GM12878 (cell line): ENCODE measurements at regions not wholly inside any gene's neighbourhood (a gene's known extent, or its start where the extent isn't known, plus 50 kb on each side); places are given as distances from the start of the nearest gene placed in this dataset.

Experiments
- ATAC-seq: fragments of 200-7000 bp; cut with Tn5 transposase; 3 replicates; pipeline ENCODE4 v1.9.1; 2020; ENCODE audit warnings: mild to moderate bottlenecking, moderate library complexity
- BruUV-seq: library from RNA; stranded (reverse); fragments of 400-500 nt; replicated peaks from 2 replicates; lab custom pipeline; 2021; lab: Mats Ljungman, UMichigan
- CTCF ChIA-PET: fragments of 300-600 bp; sonication (Branson Sonifier 250); formaldehyde crosslinking; extraction: SDS; loops from one replicate; lab custom pipeline; 2021; ENCODE audit warnings: inconsistent platforms; lab: Yijun Ruan, JAX
- POLR2A ChIA-PET: fragments of 350-600 bp; formaldehyde crosslinking; extraction: SDS; loops from one replicate; lab custom pipeline; 2021; ENCODE audit warnings: inconsistent platforms; lab: Charles Lee
- RAD21 ChIA-PET: fragments of 300-600 bp; sonication (Branson Sonifier 250); formaldehyde crosslinking; loops from one replicate; lab custom pipeline; 2023; ENCODE audit warnings: antibody characterized with exemption; ENCODE audit not compliant: unreplicated experiment; lab: Charles Lee
- SMC1A ChIA-PET: fragments of 300-600 bp; sonication (Branson Sonifier 250); formaldehyde crosslinking; loops from one replicate; lab custom pipeline; 2023; ENCODE audit not compliant: unreplicated experiment, uncharacterized antibody; lab: Charles Lee
- DNase-seq: peaks from one replicate; pipeline ENCODE4 v3.0.0-alpha.2; 2011; ENCODE audit warnings: low read depth, low spot score
- FAIRE-seq: peaks from 3 replicates; lab custom pipeline; 2011; peaks lifted over from hg19 to GRCh38; lab: Jason Lieb, UNC
- H2AFZ ChIP-seq: 2 replicates; pipeline ENCODE4 v1.6.0; 2011; ENCODE audit warnings: low read depth, low read length, control low read depth; ENCODE audit not compliant: control insufficient read depth
- H3K27ac ChIP-seq: 2 replicates; pipeline ENCODE4 v1.5.1; 2011; ENCODE audit warnings: control low read depth; ENCODE audit not compliant: control insufficient read depth, insufficient read depth
- H3K27me3 ChIP-seq, 2 experiments: replicated peaks in 1 of 2; 2 replicates each; pipeline versions ENCODE4 v1.6.0 to v1.6.1; 2011; ENCODE audit warnings: low read length in 1 of 2; ENCODE audit not compliant: control insufficient read depth in 2 of 2, insufficient read depth in 2 of 2
- H3K36me3 ChIP-seq, 2 experiments: 2 replicates each; pipeline ENCODE4 v1.5.1; 2011; ENCODE audit warnings: low read length in 1 of 2; ENCODE audit not compliant: control insufficient read depth in 2 of 2, insufficient read depth in 2 of 2
- H3K4me1 ChIP-seq: 2 replicates; pipeline ENCODE4 v1.6.1; 2011; ENCODE audit warnings: mild to moderate bottlenecking, low read length, moderate library complexity, mixed read lengths; ENCODE audit not compliant: control insufficient read depth, insufficient read depth
- H3K4me2 ChIP-seq: 2 replicates; pipeline ENCODE4 v1.6.0; 2011; ENCODE audit warnings: control low read depth; ENCODE audit not compliant: control insufficient read depth, insufficient read depth
- H3K4me3 ChIP-seq: fragments of 200-600 bp; sonication (generic); 2 replicates; pipeline ENCODE4 v1.5.1; 2016
- H3K79me2 ChIP-seq: 2 replicates; pipeline ENCODE4 v1.6.0; 2011; ENCODE audit warnings: low read length; ENCODE audit not compliant: control insufficient read depth, insufficient read depth
- H3K9ac ChIP-seq: 2 replicates; pipeline ENCODE4 v1.8.0; 2011; ENCODE audit warnings: low read length, control low read depth, mixed read lengths; ENCODE audit not compliant: control insufficient read depth, insufficient read depth
- H3K9me3 ChIP-seq: replicated peaks from 3 replicates; pipeline ENCODE4 v1.5.1; 2011; ENCODE audit warnings: mild to moderate bottlenecking, low read length; ENCODE audit not compliant: control insufficient read depth, insufficient read depth
- H4K20me1 ChIP-seq: 2 replicates; pipeline ENCODE4 v1.6.0; 2011; ENCODE audit not compliant: control insufficient read depth, insufficient read depth
- ATF7 ChIP-seq: fragments of 450-650 bp; IDR thresholded peaks from 2 replicates; pipeline ENCODE4 v1.6.1; 2016; ENCODE audit warnings: low read depth, mild to moderate bottlenecking
- CREM ChIP-seq: IDR thresholded peaks from 2 replicates; pipeline ENCODE4 v1.6.1; 2014; ENCODE audit warnings: antibody characterized with exemption, low read depth
- EED ChIP-seq: sonication (generic); IDR thresholded peaks from 2 replicates; pipeline ENCODE4 v1.6.1; 2016; ENCODE audit warnings: antibody characterized with exemption, low read depth
- GATAD2B ChIP-seq: fragments of 450-650 bp; conservative IDR thresholded peaks from 2 replicates; pipeline ENCODE4 v1.6.1; 2017; ENCODE audit warnings: low read depth, mild to moderate bottlenecking, moderate library complexity
- HDGF ChIP-seq: fragments of 450-650 bp; IDR thresholded peaks from 2 replicates; pipeline ENCODE4 v1.6.1; 2016; ENCODE audit warnings: antibody characterized with exemption
- IKZF1 ChIP-seq: fragments of 450-650 bp; conservative IDR thresholded peaks from 2 replicates; pipeline ENCODE4 v1.6.1; 2017; ENCODE audit warnings: antibody characterized with exemption, mild to moderate bottlenecking
- JUND ChIP-seq: IDR thresholded peaks from 2 replicates; pipeline ENCODE4 v1.6.1; 2012; ENCODE audit warnings: low read depth, mild to moderate bottlenecking, low read length, improper control_type of control experiment, moderate library complexity
- KAT2A ChIP-seq: conservative IDR thresholded peaks from 2 replicates; pipeline ENCODE4 v1.6.1; 2011; ENCODE audit warnings: low read depth, low read length; ENCODE audit not compliant: control insufficient read depth
- KDM1A ChIP-seq: fragments of 200-600 bp; sonication (generic); IDR thresholded peaks from 2 replicates; pipeline ENCODE4 v1.6.1; 2016; ENCODE audit warnings: borderline replicate concordance
- MXI1 ChIP-seq: fragments of 150-350 bp; IDR thresholded peaks from 2 replicates; pipeline ENCODE4 v1.6.1; 2011; ENCODE audit warnings: low read depth, mild to moderate bottlenecking, inconsistent platforms, low read length, improper control_type of control experiment
- NBN ChIP-seq: fragments of 450-650 bp; IDR thresholded peaks from 2 replicates; pipeline ENCODE4 v1.6.1; 2016
- NFIC ChIP-seq: IDR thresholded peaks from 2 replicates; pipeline ENCODE4 v1.6.1; 2012; ENCODE audit warnings: low read depth, mild to moderate bottlenecking, inconsistent platforms, low read length, moderate library complexity
- NFXL1 ChIP-seq: fragments of 450-650 bp; IDR thresholded peaks from 2 replicates; pipeline ENCODE4 v1.6.1; 2017; ENCODE audit warnings: antibody characterized with exemption, mild to moderate bottlenecking, borderline replicate concordance
- RAD51 ChIP-seq: fragments of 450-650 bp; IDR thresholded peaks from 2 replicates; pipeline ENCODE4 v1.6.1; 2016; ENCODE audit warnings: moderate library complexity, mild to moderate bottlenecking, inconsistent platforms
- RELB ChIP-seq: fragments of 450-650 bp; IDR thresholded peaks from 2 replicates; pipeline ENCODE4 v1.6.1; 2017; ENCODE audit warnings: low read depth, mild to moderate bottlenecking, moderate library complexity
- SUZ12 ChIP-seq: fragments of 200-600 bp; sonication (generic); IDR thresholded peaks from one replicate; pipeline ENCODE4 v1.6.1; 2018; ENCODE audit warnings: antibody characterized with exemption, mild to moderate bottlenecking; ENCODE audit not compliant: unreplicated experiment
- WRNIP1 ChIP-seq: IDR thresholded peaks from 2 replicates; pipeline ENCODE4 v1.6.1; 2011; ENCODE audit warnings: low read depth, low read length, improper control_type of control experiment, borderline replicate concordance
- ZNF384 ChIP-seq: IDR thresholded peaks from 2 replicates; pipeline ENCODE4 v1.6.1; 2012; ENCODE audit warnings: low read depth, mild to moderate bottlenecking, low read length, improper control_type of control experiment, borderline replicate concordance
- WGBS: methylation state at CpG from one replicate; pipeline ENCODE4 v1.1.6; 2016; ENCODE audit warnings: low lambda C conversion rate; ENCODE audit not compliant: insufficient replicate concordance, insufficient coverage; ENCODE audit errors: missing lambda C conversion rate; 5-methylcytosine and 5-hydroxymethylcytosine counted together
- in situ Hi-C: fragments of 300-500 bp; cut with MboI; formaldehyde crosslinking; loops from 9 replicates; pipeline ENCODE4 v1.14.3; 2018; ENCODE audit warnings: mixed read lengths
- intact Hi-C: fragments of 100-400 bp; cut with micrococcal nuclease; formaldehyde crosslinking; loops from one replicate; pipeline ENCODE4 v1.14.2; 2022; ENCODE audit not compliant: unreplicated experiment

DNA sequence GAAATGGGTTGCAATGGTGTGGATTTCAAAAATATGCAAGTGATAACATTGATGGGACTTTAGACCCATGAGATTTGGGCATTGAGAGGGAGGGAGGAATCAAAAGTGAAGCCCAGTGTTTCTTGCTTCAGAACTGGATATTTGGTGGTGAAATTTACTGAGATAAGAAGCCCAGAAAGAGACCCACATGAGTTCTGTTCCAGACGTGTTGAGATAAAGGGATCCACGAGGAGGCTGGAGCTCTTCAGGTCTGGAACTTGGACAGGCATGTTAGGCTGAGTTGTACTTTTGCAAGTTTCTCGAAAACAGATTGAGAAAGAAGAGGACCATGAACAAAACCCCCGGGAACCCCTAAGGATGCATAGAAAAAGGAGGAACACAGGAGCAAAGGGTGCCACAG, 290.2 kb downstream of the MEX3B start:
- no peaks in the 10 kb centered on the region for H3K4me1 ChIP-seq
- no peaks in the 10 kb centered on the region for H3K79me2 ChIP-seq
- H3K36me3 ChIP-seq = no peaks in the 10 kb centered on the region
- H2AFZ ChIP-seq = no peak overlapping the region
- in situ Hi-C loops = no loop called here
- H3K27me3 ChIP-seq = peaks cover 0 to 3% of the 10 kb centered on the region in 2 experiments; a peak in 1 of 4 replicates
- no peak overlapping the region for H3K4me2 ChIP-seq
- ChIA-PET POLR2A (no interaction called here), RAD21 (no interaction called here), SMC1A (no interaction called here)
- no peak overlapping the region for H3K4me3 ChIP-seq
- H3K9me3 ChIP-seq = no peaks in the 10 kb centered on the region
- no peak for ATAC-seq
- no TSS peak for BruUV-seq
- no peak for FAIRE-seq
- DNase-seq = no peak
- intact Hi-C loops = no loop called here
- H3K9ac ChIP-seq = no peak overlapping the region
- WGBS = 13% methylated on average over 4 of the region's 4 CpGs
- no peaks in the 10 kb centered on the region for H4K20me1 ChIP-seq
- H3K27ac ChIP-seq = no peak overlapping the region
- TF ChIP-seq WRNIP1 = no peak
- TF ChIP-seq KAT2A = no peak
- no peak for TF ChIP-seq ZNF384
- no peak for TF ChIP-seq KDM1A
- TF ChIP-seq, all 136 proteins: peak for 0
- CTCF ChIA-PET = interaction anchor here (0.6 kb wide), 1 partner anchor 479 kb away, joined by 3 read pairs; no protein-coding TSS in a partner anchor

GRCh38 chr15:81754078-81754477, 291.7 kb downstream of the MEX3B start:
- in situ Hi-C loops (no loop called here), intact Hi-C loops (no loop called here)
- H3K27me3 ChIP-seq = peaks cover 0 to 3% of the 10 kb centered on the region in 2 experiments; a peak in 1 of 4 replicates
- no TSS peak for BruUV-seq
- ChIA-PET RAD21 (no interaction called here), POLR2A (no interaction called here), SMC1A (no interaction called here), CTCF (no interaction called here)
- H3K4me1 ChIP-seq = no peaks in the 10 kb centered on the region
- no peaks in the 10 kb centered on the region for H4K20me1 ChIP-seq
- H3K4me3 ChIP-seq = no peak overlapping the region
- no peak overlapping the region for H3K27ac ChIP-seq
- FAIRE-seq (no peak), DNase-seq (no peak), ATAC-seq (no peak)
- H2AFZ ChIP-seq = no peak overlapping the region
- no peak overlapping the region for H3K4me2 ChIP-seq
- H3K9ac ChIP-seq = no peak overlapping the region
- no peaks in the 10 kb centered on the region for H3K79me2 ChIP-seq
- H3K9me3 ChIP-seq = no peaks in the 10 kb centered on the region
- no peaks in the 10 kb centered on the region for H3K36me3 ChIP-seq
- WGBS = 0% methylated on average over 1 of the region's 1 CpG
- TF ChIP-seq IKZF1 = no peak
- no peak for TF ChIP-seq ATF7
- TF ChIP-seq RAD51 = no peak
- TF ChIP-seq NBN = no peak
- no peak for TF ChIP-seq HDGF
- no peak for TF ChIP-seq MXI1
- no peak for TF ChIP-seq RELB
- TF ChIP-seq GATAD2B = no peak
- TF ChIP-seq CREM = no peak
- no peak for TF ChIP-seq JUND
- TF ChIP-seq SUZ12 = no peak
- no peak for TF ChIP-seq EED
- no peak for TF ChIP-seq NFIC
- no peak for TF ChIP-seq NFXL1
